ENCODE measurements at regions not wholly inside any gene's neighbourhood (a gene's known extent, or its start where the extent isn't known, plus 50 kb on each side); places are given as distances from the start of the nearest gene placed in this dataset.

GRCh38 chr10:63724922-63725321 is 203.7 kb downstream of the REEP3 start:
- no peak for TF ChIP-seq POLR2A (IDR thresholded peaks at IDR 0.05)
- peak in 1 of 7 experiments; percentile 3 for TF ChIP-seq CTCF (IDR thresholded peaks at IDR 0.05)

All from body of pancreas (tissue), 4 donors.